ENCODE measurements at regions not wholly inside any gene's neighbourhood (a gene's known extent, or its start where the extent isn't known, plus 50 kb on each side); places are given as distances from the start of the nearest gene placed in this dataset.

DNA sequence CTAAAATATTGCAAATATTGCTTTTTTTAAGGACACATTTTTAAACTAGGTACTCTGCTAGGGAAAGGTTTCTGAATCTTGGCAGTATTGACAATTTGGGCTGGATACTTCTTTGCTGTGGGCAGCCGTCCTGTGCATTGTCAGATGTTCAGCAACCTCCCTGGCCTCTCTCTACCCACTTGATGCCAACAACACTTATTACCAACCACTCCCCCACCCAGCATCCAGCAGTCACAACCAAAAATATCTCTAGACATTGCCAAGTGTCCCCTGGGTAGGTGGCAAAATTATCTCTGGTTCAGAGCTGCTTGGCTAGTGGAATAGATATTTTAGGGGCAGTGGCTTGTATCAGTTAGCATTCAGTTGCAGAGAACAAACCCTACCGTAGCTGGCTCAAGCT lies 114.3 kb upstream of the PNPT1 start:
- H3K9me3 Mint-ChIP-seq = peaks cover 11% of the 10 kb centered on the region
- H3K4me3 Mint-ChIP-seq = no peak overlapping the region
- no peak overlapping the region for H3K27ac Mint-ChIP-seq
- peaks cover 31% of the 10 kb centered on the region for H3K4me1 Mint-ChIP-seq
- CTCF ChIA-PET = no interaction called here
- ATAC-seq (no peak), DNase-seq (ENCODE audit: low spot score) (no peak)
- peaks cover 7% of the 10 kb centered on the region for H3K36me3 Mint-ChIP-seq
- no peaks in the 10 kb centered on the region for H3K27me3 Mint-ChIP-seq (ENCODE audit: low read depth)
- POLR2A ChIA-PET = no interaction called here
- TF ChIP-seq NR3C1 (CRISPR knock-in tag; conservative IDR thresholded peaks at IDR 0.05; ENCODE audit: low read depth) = no peak
- no peak for TF ChIP-seq ZNF396 (CRISPR knock-in tag; IDR thresholded peaks at IDR 0.05; ENCODE audit: borderline replicate concordance)
- no peak for TF ChIP-seq JAZF1 (CRISPR knock-in tag; IDR thresholded peaks at IDR 0.05)
- no peak for TF ChIP-seq JUN (CRISPR knock-in tag; IDR thresholded peaks at IDR 0.05)
- TF ChIP-seq FOXP1 (CRISPR knock-in tag; IDR thresholded peaks at IDR 0.05; ENCODE audit: borderline replicate concordance) = no peak
- TF ChIP-seq, protein P1, sequence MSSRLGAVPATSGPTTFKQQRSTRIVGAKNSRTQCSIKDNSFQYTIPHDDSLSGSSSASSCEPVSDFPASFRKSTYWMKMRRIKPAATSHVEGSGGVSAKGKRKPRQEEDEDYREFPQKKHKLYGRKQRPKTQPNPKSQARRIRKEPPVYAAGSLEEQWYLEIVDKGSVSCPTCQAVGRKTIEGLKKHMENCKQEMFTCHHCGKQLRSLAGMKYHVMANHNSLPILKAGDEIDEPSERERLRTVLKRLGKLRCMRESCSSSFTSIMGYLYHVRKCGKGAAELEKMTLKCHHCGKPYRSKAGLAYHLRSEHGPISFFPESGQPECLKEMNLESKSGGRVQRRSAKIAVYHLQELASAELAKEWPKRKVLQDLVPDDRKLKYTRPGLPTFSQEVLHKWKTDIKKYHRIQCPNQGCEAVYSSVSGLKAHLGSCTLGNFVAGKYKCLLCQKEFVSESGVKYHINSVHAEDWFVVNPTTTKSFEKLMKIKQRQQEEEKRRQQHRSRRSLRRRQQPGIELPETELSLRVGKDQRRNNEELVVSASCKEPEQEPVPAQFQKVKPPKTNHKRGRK (CRISPR knock-in tag; IDR thresholded peaks at IDR 0.05; ENCODE audit: borderline replicate concordance) = no peak
- TF ChIP-seq, protein P2, sequence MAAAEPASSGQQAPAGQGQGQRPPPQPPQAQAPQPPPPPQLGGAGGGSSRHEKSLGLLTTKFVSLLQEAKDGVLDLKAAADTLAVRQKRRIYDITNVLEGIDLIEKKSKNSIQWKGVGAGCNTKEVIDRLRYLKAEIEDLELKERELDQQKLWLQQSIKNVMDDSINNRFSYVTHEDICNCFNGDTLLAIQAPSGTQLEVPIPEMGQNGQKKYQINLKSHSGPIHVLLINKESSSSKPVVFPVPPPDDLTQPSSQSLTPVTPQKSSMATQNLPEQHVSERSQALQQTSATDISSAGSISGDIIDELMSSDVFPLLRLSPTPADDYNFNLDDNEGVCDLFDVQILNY (CRISPR knock-in tag; IDR thresholded peaks at IDR 0.05) = no peak
- no peak for TF ChIP-seq NFATC4 (CRISPR knock-in tag; IDR thresholded peaks at IDR 0.05)
- no peak for TF ChIP-seq EMX1 (CRISPR knock-in tag; IDR thresholded peaks at IDR 0.05)
- no peak for TF ChIP-seq PRRX2 (CRISPR knock-in tag; IDR thresholded peaks at IDR 0.05)
- no peak for TF ChIP-seq GRHL2 (CRISPR knock-in tag; IDR thresholded peaks at IDR 0.05; ENCODE audit: insufficient replicate concordance, severe bottlenecking)

DNA sequence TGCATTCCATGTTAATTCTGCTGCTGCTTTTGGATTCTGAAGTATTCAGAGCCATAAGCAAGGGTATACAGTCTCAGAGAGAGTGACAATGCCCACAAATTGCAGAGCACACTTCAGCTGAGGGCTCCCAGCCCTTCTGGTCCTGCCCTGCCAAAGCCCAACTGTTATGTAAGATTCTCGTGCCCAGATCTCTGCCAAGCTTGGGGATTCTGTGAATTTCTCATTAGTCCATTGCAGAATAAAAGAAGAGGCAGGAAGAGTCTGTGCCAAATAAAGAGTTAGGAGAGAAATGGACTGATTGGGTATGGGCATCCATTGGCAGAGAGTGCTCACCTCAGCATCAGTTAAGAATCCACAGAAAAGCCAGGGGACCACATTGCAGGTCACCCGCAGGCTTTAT lies 112.0 kb upstream of the PNPT1 start:
- ChIA-PET CTCF (no interaction called here), POLR2A (no interaction called here)
- H3K27me3 Mint-ChIP-seq (ENCODE audit: low read depth) = no peaks in the 10 kb centered on the region
- no peaks in the 10 kb centered on the region for H3K36me3 Mint-ChIP-seq
- H3K9me3 Mint-ChIP-seq = no peaks in the 10 kb centered on the region; the same call in 1 of the 2 replicates
- H3K27ac Mint-ChIP-seq = no peak overlapping the region
- DNase-seq (ENCODE audit: low spot score) (no peak), ATAC-seq (no peak)
- no peak overlapping the region for H3K4me3 Mint-ChIP-seq
- peaks cover 31% of the 10 kb centered on the region for H3K4me1 Mint-ChIP-seq
- no peak for TF ChIP-seq CREB1 (CRISPR knock-in tag; IDR thresholded peaks at IDR 0.05)
- TF ChIP-seq, protein P3, sequence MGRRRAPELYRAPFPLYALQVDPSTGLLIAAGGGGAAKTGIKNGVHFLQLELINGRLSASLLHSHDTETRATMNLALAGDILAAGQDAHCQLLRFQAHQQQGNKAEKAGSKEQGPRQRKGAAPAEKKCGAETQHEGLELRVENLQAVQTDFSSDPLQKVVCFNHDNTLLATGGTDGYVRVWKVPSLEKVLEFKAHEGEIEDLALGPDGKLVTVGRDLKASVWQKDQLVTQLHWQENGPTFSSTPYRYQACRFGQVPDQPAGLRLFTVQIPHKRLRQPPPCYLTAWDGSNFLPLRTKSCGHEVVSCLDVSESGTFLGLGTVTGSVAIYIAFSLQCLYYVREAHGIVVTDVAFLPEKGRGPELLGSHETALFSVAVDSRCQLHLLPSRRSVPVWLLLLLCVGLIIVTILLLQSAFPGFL (CRISPR knock-in tag; IDR thresholded peaks at IDR 0.05; ENCODE audit: borderline replicate concordance) = no peak
- no peak for TF ChIP-seq GRHL2 (CRISPR knock-in tag; IDR thresholded peaks at IDR 0.05; ENCODE audit: insufficient replicate concordance, severe bottlenecking)
- TF ChIP-seq FOXK1 (CRISPR knock-in tag; IDR thresholded peaks at IDR 0.05) = no peak
- TF ChIP-seq, protein P4, sequence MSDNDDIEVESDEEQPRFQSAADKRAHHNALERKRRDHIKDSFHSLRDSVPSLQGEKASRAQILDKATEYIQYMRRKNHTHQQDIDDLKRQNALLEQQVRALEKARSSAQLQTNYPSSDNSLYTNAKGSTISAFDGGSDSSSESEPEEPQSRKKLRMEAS (CRISPR knock-in tag; IDR thresholded peaks at IDR 0.05) = no peak
- no peak for TF ChIP-seq NR3C1 (CRISPR knock-in tag; conservative IDR thresholded peaks at IDR 0.05; ENCODE audit: low read depth)
- TF ChIP-seq JUN (CRISPR knock-in tag; IDR thresholded peaks at IDR 0.05) = no peak
- TF ChIP-seq, protein P5, sequence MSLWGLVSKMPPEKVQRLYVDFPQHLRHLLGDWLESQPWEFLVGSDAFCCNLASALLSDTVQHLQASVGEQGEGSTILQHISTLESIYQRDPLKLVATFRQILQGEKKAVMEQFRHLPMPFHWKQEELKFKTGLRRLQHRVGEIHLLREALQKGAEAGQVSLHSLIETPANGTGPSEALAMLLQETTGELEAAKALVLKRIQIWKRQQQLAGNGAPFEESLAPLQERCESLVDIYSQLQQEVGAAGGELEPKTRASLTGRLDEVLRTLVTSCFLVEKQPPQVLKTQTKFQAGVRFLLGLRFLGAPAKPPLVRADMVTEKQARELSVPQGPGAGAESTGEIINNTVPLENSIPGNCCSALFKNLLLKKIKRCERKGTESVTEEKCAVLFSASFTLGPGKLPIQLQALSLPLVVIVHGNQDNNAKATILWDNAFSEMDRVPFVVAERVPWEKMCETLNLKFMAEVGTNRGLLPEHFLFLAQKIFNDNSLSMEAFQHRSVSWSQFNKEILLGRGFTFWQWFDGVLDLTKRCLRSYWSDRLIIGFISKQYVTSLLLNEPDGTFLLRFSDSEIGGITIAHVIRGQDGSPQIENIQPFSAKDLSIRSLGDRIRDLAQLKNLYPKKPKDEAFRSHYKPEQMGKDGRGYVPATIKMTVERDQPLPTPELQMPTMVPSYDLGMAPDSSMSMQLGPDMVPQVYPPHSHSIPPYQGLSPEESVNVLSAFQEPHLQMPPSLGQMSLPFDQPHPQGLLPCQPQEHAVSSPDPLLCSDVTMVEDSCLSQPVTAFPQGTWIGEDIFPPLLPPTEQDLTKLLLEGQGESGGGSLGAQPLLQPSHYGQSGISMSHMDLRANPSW (CRISPR knock-in tag; conservative IDR thresholded peaks at IDR 0.05; ENCODE audit: low read depth) = no peak
- TF ChIP-seq, protein P6, sequence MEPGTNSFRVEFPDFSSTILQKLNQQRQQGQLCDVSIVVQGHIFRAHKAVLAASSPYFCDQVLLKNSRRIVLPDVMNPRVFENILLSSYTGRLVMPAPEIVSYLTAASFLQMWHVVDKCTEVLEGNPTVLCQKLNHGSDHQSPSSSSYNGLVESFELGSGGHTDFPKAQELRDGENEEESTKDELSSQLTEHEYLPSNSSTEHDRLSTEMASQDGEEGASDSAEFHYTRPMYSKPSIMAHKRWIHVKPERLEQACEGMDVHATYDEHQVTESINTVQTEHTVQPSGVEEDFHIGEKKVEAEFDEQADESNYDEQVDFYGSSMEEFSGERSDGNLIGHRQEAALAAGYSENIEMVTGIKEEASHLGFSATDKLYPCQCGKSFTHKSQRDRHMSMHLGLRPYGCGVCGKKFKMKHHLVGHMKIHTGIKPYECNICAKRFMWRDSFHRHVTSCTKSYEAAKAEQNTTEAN (CRISPR knock-in tag; IDR thresholded peaks at IDR 0.05) = no peak
- TF ChIP-seq ZNF416 (CRISPR knock-in tag; IDR thresholded peaks at IDR 0.05) = no peak
- TF ChIP-seq TEAD1 (CRISPR knock-in tag; IDR thresholded peaks at IDR 0.05) = no peak
